Liver (tissue), 8 donors: ENCODE measurements at regions not wholly inside any gene's neighbourhood (a gene's known extent, or its start where the extent isn't known, plus 50 kb on each side); places are given as distances from the start of the nearest gene placed in this dataset.

Source experiments
- DNase-seq: peaks from one replicate; pipeline ENCODE4 v3.0.0-alpha.2; 2017; ENCODE audit warnings: low spot score
- H3K27ac ChIP-seq, 2 donors: one replicate each; pipeline ENCODE4 v1.7.0; 2013; ENCODE audit warnings: inconsistent platforms in 2 of 2, low read length in 2 of 2, control low read depth in 1 of 2, low read depth in 1 of 2, mild to moderate bottlenecking in 1 of 2
- H3K27me3 ChIP-seq, 4 donors: one replicate each; pipeline versions ENCODE4 v1.6.1 to v1.7.0; 2013; ENCODE audit warnings: low read length in 3 of 4, inconsistent platforms in 1 of 4, mild to moderate bottlenecking in 1 of 4, moderate library complexity in 1 of 4; ENCODE audit not compliant: control insufficient read depth in 4 of 4, insufficient read depth in 4 of 4
- H3K36me3 ChIP-seq, 4 donors: one replicate each; pipeline versions ENCODE4 v1.6.1 to v1.7.0; 2013; ENCODE audit warnings: low read length in 3 of 4, mild to moderate bottlenecking in 3 of 4, low read depth in 1 of 4, moderate library complexity in 1 of 4; ENCODE audit not compliant: control insufficient read depth in 4 of 4, insufficient read depth in 3 of 4
- H3K4me1 ChIP-seq, 4 donors: one replicate each; pipeline versions ENCODE4 v1.6.1 to v1.7.0; 2013; ENCODE audit warnings: low read length in 3 of 4, mild to moderate bottlenecking in 3 of 4, moderate library complexity in 1 of 4; ENCODE audit not compliant: control insufficient read depth in 4 of 4, insufficient read depth in 4 of 4
- H3K4me3 ChIP-seq, 3 donors: one replicate each; pipeline versions ENCODE4 v1.6.1 to v1.7.0; 2013; ENCODE audit warnings: low read length in 3 of 3, control low read depth in 1 of 3, low read depth in 1 of 3, mild to moderate bottlenecking in 1 of 3
- H3K9ac ChIP-seq, 2 donors: one replicate each; pipeline ENCODE4 v1.7.0; 2013; ENCODE audit warnings: low read length in 2 of 2, mild to moderate bottlenecking in 2 of 2, moderate library complexity in 2 of 2, control low read depth in 1 of 2, low read depth in 1 of 2
- H3K9me3 ChIP-seq, 4 donors: one replicate each; pipeline versions ENCODE4 v1.6.1 to v1.7.0; 2013; ENCODE audit warnings: low read length in 3 of 4; ENCODE audit not compliant: control insufficient read depth in 4 of 4
- EGR1 ChIP-seq, 2 donors: IDR thresholded peaks; 2 replicates each; pipeline ENCODE4 v1.6.1; 2016 to 2018; ENCODE audit warnings: antibody characterized with exemption in 2 of 2, low read depth in 2 of 2
- FOXA1 ChIP-seq: IDR thresholded peaks from 2 replicates; pipeline ENCODE4 v1.6.1; 2016; ENCODE audit warnings: antibody characterized with exemption
- FOXA2 ChIP-seq: IDR thresholded peaks from 2 replicates; pipeline ENCODE4 v1.6.1; 2016; ENCODE audit warnings: antibody characterized with exemption
- GABPA ChIP-seq, 2 donors: IDR thresholded peaks in 1 of 2; conservative IDR thresholded peaks in 1 of 2; 2 replicates each; pipeline ENCODE4 v1.6.1; 2016; ENCODE audit warnings: antibody characterized with exemption in 2 of 2, mild to moderate bottlenecking in 1 of 2, moderate library complexity in 1 of 2
- HNF4A ChIP-seq, 2 donors: conservative IDR thresholded peaks; 2 replicates each; pipeline ENCODE4 v1.6.1; 2016; ENCODE audit warnings: antibody characterized with exemption in 2 of 2, mild to moderate bottlenecking in 2 of 2
- HNF4G ChIP-seq: IDR thresholded peaks from 2 replicates; pipeline ENCODE4 v1.6.1; 2016; ENCODE audit warnings: antibody characterized with exemption
- JUND ChIP-seq, 2 donors: IDR thresholded peaks; 2 replicates each; pipeline ENCODE4 v1.6.1; 2016; ENCODE audit warnings: antibody characterized with exemption in 2 of 2
- NR2F2 ChIP-seq: IDR thresholded peaks from 2 replicates; pipeline ENCODE4 v1.6.1; 2016; ENCODE audit warnings: antibody characterized with exemption
- RAD21 ChIP-seq, 2 donors: IDR thresholded peaks; 2 replicates each; pipeline ENCODE4 v1.6.1; 2016; ENCODE audit warnings: antibody characterized with exemption in 2 of 2, mild to moderate bottlenecking in 2 of 2
- RXRA ChIP-seq, 2 donors: IDR thresholded peaks; 2 replicates each; pipeline ENCODE4 v1.6.1; 2017 to 2018; ENCODE audit warnings: antibody characterized with exemption in 2 of 2, mild to moderate bottlenecking in 1 of 2
- SP1 ChIP-seq: IDR thresholded peaks from 2 replicates; pipeline ENCODE4 v1.6.1; 2018; ENCODE audit warnings: antibody characterized with exemption, mild to moderate bottlenecking
- TAF1 ChIP-seq: conservative IDR thresholded peaks from 2 replicates; pipeline ENCODE4 v1.6.1; 2016; ENCODE audit warnings: antibody characterized with exemption, mild to moderate bottlenecking
- YY1 ChIP-seq: IDR thresholded peaks from 2 replicates; pipeline ENCODE4 v1.6.1; 2016; ENCODE audit warnings: antibody characterized with exemption, mild to moderate bottlenecking
- WGBS: extraction: QIAGEN DNeasy Blood & Tissue Kit; methylation state at CpG from one replicate; pipeline ENCODE4 v1.1.7; 2013; 5-methylcytosine and 5-hydroxymethylcytosine counted together
- TF ChIP-seq, protein P1 (sequence below): IDR thresholded peaks from 2 replicates; pipeline ENCODE4 v1.6.1; 2016; ENCODE audit warnings: antibody characterized with exemption
- TF ChIP-seq, protein P2 (sequence below): IDR thresholded peaks from 2 replicates; pipeline ENCODE4 v1.6.1; 2016; ENCODE audit warnings: antibody characterized with exemption
- TF ChIP-seq, protein P3 (sequence below): IDR thresholded peaks from 2 replicates; pipeline ENCODE4 v1.6.1; 2016; ENCODE audit warnings: antibody characterized with exemption, mild to moderate bottlenecking
- TF ChIP-seq, protein P4 (sequence below): IDR thresholded peaks from 2 replicates; pipeline ENCODE4 v1.6.1; 2016; ENCODE audit warnings: antibody characterized with exemption
- TF ChIP-seq, protein P5 (sequence below): fragments of 150-350 bp; IDR thresholded peaks from 2 replicates; pipeline ENCODE4 v1.5.1; 2017; ENCODE audit warnings: improper control_type of control experiment, low read depth, low read length; ENCODE audit not compliant: missing input control
- donor health status: healthy.
- donor health status: healthy.
- donor health status: healthy.
- donor health status: healthy.
- donor health status: healthy.

DNA sequence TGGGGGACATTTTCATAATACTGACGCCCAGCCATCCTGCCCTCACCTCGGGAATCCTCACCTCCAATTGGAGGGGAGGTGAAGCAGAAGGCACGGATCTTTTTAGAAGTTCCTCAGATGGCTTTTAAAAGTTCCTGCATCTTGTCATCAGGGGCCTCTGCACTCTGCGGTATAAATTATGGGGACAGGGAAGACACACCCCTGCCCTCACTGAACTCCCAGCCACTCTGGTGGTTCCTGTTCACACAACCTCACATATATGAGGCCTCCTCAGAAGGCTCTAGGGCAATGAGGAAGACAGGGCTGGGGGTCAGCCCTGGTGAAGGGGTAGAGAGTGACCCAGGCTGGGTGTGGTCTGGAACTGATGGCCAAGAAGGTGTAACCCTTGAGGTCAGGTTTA lies 187.0 kb downstream of the SOD2 start:
- Histone ChIP-seq H3K4me3 (no peak overlapping the region), H3K36me3 (no peaks in the 10 kb centered on the region), H3K9me3 (no peaks in the 10 kb centered on the region), H3K27me3 (no peaks in the 10 kb centered on the region), H3K27ac (no peak overlapping the region), H3K9ac (no peak overlapping the region), H3K4me1 (no peaks in the 10 kb centered on the region)
- DNase-seq: no peak
- 75% methylated on average over 4 of the region's 4 CpGs for WGBS
- no peak for TF ChIP-seq JUND (IDR thresholded peaks at IDR 0.05)
- TF ChIP-seq, protein P1, sequence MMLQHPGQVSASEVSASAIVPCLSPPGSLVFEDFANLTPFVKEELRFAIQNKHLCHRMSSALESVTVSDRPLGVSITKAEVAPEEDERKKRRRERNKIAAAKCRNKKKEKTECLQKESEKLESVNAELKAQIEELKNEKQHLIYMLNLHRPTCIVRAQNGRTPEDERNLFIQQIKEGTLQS: no peak
- TF ChIP-seq, protein P2, sequence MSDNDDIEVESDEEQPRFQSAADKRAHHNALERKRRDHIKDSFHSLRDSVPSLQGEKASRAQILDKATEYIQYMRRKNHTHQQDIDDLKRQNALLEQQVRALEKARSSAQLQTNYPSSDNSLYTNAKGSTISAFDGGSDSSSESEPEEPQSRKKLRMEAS: no peak
- no peak for TF ChIP-seq FOXA1
- TF ChIP-seq HNF4A (conservative IDR thresholded peaks at IDR 0.05): no peak
- TF ChIP-seq SP1: no peak
- no peak for TF ChIP-seq NR2F2
- TF ChIP-seq, protein P3, sequence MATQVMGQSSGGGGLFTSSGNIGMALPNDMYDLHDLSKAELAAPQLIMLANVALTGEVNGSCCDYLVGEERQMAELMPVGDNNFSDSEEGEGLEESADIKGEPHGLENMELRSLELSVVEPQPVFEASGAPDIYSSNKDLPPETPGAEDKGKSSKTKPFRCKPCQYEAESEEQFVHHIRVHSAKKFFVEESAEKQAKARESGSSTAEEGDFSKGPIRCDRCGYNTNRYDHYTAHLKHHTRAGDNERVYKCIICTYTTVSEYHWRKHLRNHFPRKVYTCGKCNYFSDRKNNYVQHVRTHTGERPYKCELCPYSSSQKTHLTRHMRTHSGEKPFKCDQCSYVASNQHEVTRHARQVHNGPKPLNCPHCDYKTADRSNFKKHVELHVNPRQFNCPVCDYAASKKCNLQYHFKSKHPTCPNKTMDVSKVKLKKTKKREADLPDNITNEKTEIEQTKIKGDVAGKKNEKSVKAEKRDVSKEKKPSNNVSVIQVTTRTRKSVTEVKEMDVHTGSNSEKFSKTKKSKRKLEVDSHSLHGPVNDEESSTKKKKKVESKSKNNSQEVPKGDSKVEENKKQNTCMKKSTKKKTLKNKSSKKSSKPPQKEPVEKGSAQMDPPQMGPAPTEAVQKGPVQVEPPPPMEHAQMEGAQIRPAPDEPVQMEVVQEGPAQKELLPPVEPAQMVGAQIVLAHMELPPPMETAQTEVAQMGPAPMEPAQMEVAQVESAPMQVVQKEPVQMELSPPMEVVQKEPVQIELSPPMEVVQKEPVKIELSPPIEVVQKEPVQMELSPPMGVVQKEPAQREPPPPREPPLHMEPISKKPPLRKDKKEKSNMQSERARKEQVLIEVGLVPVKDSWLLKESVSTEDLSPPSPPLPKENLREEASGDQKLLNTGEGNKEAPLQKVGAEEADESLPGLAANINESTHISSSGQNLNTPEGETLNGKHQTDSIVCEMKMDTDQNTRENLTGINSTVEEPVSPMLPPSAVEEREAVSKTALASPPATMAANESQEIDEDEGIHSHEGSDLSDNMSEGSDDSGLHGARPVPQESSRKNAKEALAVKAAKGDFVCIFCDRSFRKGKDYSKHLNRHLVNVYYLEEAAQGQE: no peak
- no peak for TF ChIP-seq YY1
- TF ChIP-seq GABPA (IDR thresholded peaks at IDR 0.05 in 1 of 2, conservative IDR thresholded peaks at IDR 0.05 in 1 of 2): no peak
- no peak for TF ChIP-seq EGR1 (IDR thresholded peaks at IDR 0.05; ENCODE audit: low read depth in 2 of 2)
- TF ChIP-seq RXRA (IDR thresholded peaks at IDR 0.05): no peak
- TF ChIP-seq RAD21 (IDR thresholded peaks at IDR 0.05): no peak
- TF ChIP-seq, protein P4, sequence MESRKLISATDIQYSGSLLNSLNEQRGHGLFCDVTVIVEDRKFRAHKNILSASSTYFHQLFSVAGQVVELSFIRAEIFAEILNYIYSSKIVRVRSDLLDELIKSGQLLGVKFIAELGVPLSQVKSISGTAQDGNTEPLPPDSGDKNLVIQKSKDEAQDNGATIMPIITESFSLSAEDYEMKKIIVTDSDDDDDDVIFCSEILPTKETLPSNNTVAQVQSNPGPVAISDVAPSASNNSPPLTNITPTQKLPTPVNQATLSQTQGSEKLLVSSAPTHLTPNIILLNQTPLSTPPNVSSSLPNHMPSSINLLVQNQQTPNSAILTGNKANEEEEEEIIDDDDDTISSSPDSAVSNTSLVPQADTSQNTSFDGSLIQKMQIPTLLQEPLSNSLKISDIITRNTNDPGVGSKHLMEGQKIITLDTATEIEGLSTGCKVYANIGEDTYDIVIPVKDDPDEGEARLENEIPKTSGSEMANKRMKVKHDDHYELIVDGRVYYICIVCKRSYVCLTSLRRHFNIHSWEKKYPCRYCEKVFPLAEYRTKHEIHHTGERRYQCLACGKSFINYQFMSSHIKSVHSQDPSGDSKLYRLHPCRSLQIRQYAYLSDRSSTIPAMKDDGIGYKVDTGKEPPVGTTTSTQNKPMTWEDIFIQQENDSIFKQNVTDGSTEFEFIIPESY: no peak
- no peak for TF ChIP-seq HNF4G
- no peak for TF ChIP-seq TAF1
- TF ChIP-seq FOXA2: no peak
- TF ChIP-seq, protein P5, sequence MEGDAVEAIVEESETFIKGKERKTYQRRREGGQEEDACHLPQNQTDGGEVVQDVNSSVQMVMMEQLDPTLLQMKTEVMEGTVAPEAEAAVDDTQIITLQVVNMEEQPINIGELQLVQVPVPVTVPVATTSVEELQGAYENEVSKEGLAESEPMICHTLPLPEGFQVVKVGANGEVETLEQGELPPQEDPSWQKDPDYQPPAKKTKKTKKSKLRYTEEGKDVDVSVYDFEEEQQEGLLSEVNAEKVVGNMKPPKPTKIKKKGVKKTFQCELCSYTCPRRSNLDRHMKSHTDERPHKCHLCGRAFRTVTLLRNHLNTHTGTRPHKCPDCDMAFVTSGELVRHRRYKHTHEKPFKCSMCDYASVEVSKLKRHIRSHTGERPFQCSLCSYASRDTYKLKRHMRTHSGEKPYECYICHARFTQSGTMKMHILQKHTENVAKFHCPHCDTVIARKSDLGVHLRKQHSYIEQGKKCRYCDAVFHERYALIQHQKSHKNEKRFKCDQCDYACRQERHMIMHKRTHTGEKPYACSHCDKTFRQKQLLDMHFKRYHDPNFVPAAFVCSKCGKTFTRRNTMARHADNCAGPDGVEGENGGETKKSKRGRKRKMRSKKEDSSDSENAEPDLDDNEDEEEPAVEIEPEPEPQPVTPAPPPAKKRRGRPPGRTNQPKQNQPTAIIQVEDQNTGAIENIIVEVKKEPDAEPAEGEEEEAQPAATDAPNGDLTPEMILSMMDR: no peak
